GM12892 (cell line): ENCODE measurements at regions not wholly inside any gene's neighbourhood (a gene's known extent, or its start where the extent isn't known, plus 50 kb on each side); places are given as distances from the start of the nearest gene placed in this dataset.

ENCODE experiments used
- POLR2A ChIP-seq: IDR thresholded peaks from 2 replicates; pipeline ENCODE4 v1.6.1; 2011; ENCODE audit warnings: low read depth, low read length, control low read depth
- POLR2AphosphoS5 ChIP-seq: IDR thresholded peaks from 2 replicates; pipeline ENCODE4 v1.6.1; 2011; ENCODE audit warnings: low read depth, low read length, control low read depth
- TAF1 ChIP-seq: IDR thresholded peaks from 2 replicates; pipeline ENCODE4 v1.6.1; 2011; ENCODE audit warnings: low read depth, mild to moderate bottlenecking, control low read depth, low read length, borderline replicate concordance

GRCh38 chr11:57072640-57073039, 83.9 kb downstream of the OR5AK2 start:
- TF ChIP-seq POLR2AphosphoS5 (no peak), TAF1 (no peak), POLR2A (no peak)
